Esophagus muscularis mucosa (tissue), 3 donors: ENCODE measurements at regions not wholly inside any gene's neighbourhood (a gene's known extent, or its start where the extent isn't known, plus 50 kb on each side); places are given as distances from the start of the nearest gene placed in this dataset.

Experiments
- CTCF ChIP-seq, 3 experiments: fragments of 200-600 bp in 2 of 3; fragments of 450-650 bp in 1 of 3; sonication (generic) in 2 of 3; IDR thresholded peaks; one replicate each; pipeline ENCODE4 v1.5.1; 2017 to 2019; ENCODE audit warnings: antibody characterized with exemption in 3 of 3, mild to moderate bottlenecking in 2 of 3, moderate library complexity in 1 of 3
- EP300 ChIP-seq: sonication (generic); formaldehyde crosslinking; IDR thresholded peaks from one replicate; pipeline ENCODE4 v1.6.1; 2017; ENCODE audit warnings: antibody characterized with exemption

- TF ChIP-seq EP300 (no peak), CTCF (IDR thresholded peaks at IDR 0.05) (no peak)
Measured at GRCh38 chr12:88720231-88720630, 140.0 kb upstream of the KITLG start.
